Sigmoid colon (tissue), 6 donors: ENCODE measurements at regions not wholly inside any gene's neighbourhood (a gene's known extent, or its start where the extent isn't known, plus 50 kb on each side); places are given as distances from the start of the nearest gene placed in this dataset.
"Not testable (repeated sequence)": the region's sequence is repeated elsewhere in the genome, so short reads cannot be mapped to it uniquely, and the experiment has no call there.

Experiments used
- DNase-seq: peaks from one replicate; pipeline ENCODE4 v3.0.0-alpha.2; 2019
- H3K27ac ChIP-seq, 4 donors: fragments of 200-600 bp; sonication (generic); one replicate each; pipeline ENCODE4 v1.5.1; 2016 to 2019; ENCODE audit warnings: mild to moderate bottlenecking in 1 of 4
- H3K27me3 ChIP-seq, 3 donors: fragments of 200-600 bp; sonication (generic); one replicate each; pipeline ENCODE4 v1.5.1; 2019; ENCODE audit warnings: mild to moderate bottlenecking in 1 of 3
- H3K36me3 ChIP-seq, 4 donors: fragments of 200-600 bp; sonication (generic); one replicate each; pipeline ENCODE4 v1.5.1; 2016 to 2019
- H3K4me1 ChIP-seq, 4 donors: fragments of 200-600 bp; sonication (generic); one replicate each; pipeline ENCODE4 v1.5.1; 2017 to 2019
- H3K4me3 ChIP-seq, 4 donors: fragments of 200-600 bp; sonication (generic); one replicate each; pipeline ENCODE4 v1.5.1; 2017 to 2019; ENCODE audit warnings: mild to moderate bottlenecking in 2 of 4, moderate library complexity in 1 of 4
- H3K9me3 ChIP-seq, 4 donors: fragments of 200-600 bp in 3 of 4; sonication (generic) in 3 of 4; one replicate each; pipeline versions ENCODE4 v1.5.1 to v1.6.1; 2013 to 2019
- CTCF ChIP-seq, 4 experiments: fragments of 450-650 bp in 3 of 4; fragments of 200-600 bp in 1 of 4; IDR thresholded peaks; one replicate each; pipeline ENCODE4 v1.5.1; 2016 to 2019; ENCODE audit warnings: antibody characterized with exemption in 4 of 4, mild to moderate bottlenecking in 3 of 4, moderate library complexity in 2 of 4
- EP300 ChIP-seq, 4 donors: sonication (generic); formaldehyde crosslinking; IDR thresholded peaks; one replicate each; pipeline ENCODE4 v1.6.1; 2017; ENCODE audit warnings: antibody characterized with exemption in 4 of 4
- POLR2A ChIP-seq, 2 donors: fragments of 450-650 bp; IDR thresholded peaks; one replicate each; pipeline ENCODE4 v1.6.1; 2016; ENCODE audit warnings: antibody characterized with exemption in 2 of 2, mild to moderate bottlenecking in 2 of 2, moderate library complexity in 2 of 2
- POLR2AphosphoS5 ChIP-seq, 4 donors: sonication (generic); formaldehyde crosslinking; IDR thresholded peaks; one replicate each; pipeline ENCODE4 v1.6.1; 2017; ENCODE audit warnings: antibody characterized with exemption in 4 of 4
- whole genome bisulfite sequencing, 2 donors: extraction: QIAGEN DNeasy Blood & Tissue Kit; methylation state at CpG; one replicate each; pipeline ENCODE4 v1.1.7; 2013; 5-methylcytosine and 5-hydroxymethylcytosine counted together
- intact Hi-C: fragments of 100-400 bp; cut with DNase I; formaldehyde crosslinking; loops from one replicate; pipeline ENCODE4 v1.15.1; 2023
- donor health status: healthy with polysubstance abuse.
- donor health status: healthy.

- TF ChIP-seq POLR2A (IDR thresholded peaks at IDR 0.05) (no peak), EP300 (IDR thresholded peaks at IDR 0.05) (no peak), CTCF (IDR thresholded peaks at IDR 0.05) (no peak), POLR2AphosphoS5 (IDR thresholded peaks at IDR 0.05) (no peak)
- Histone ChIP-seq H3K27ac (no peak overlapping the region), H3K4me3 (no peak overlapping the region), H3K4me1 (no peaks in the 10 kb centered on the region), H3K36me3 (no peaks in the 10 kb centered on the region), H3K9me3 (no peaks in the 10 kb centered on the region), H3K27me3 (no peaks in the 10 kb centered on the region)
- DNase-seq, result no peak
- intact Hi-C loops, result no loop called here
These were observed 403.7 kb downstream of the CNTN3 start for GRCh38 chr3:74210739-74211138.

GRCh38 chr3:74200952-74201351, 413.5 kb downstream of the CNTN3 start:
- H3K27me3 ChIP-seq, result no peaks in the 10 kb centered on the region
- H3K27ac ChIP-seq, result no peak overlapping the region
- TF ChIP-seq EP300 (IDR thresholded peaks at IDR 0.05), result no peak
- TF ChIP-seq POLR2AphosphoS5 (IDR thresholded peaks at IDR 0.05), result no peak
- TF ChIP-seq CTCF (IDR thresholded peaks at IDR 0.05), result no peak
- TF ChIP-seq POLR2A (IDR thresholded peaks at IDR 0.05), result no peak
- WGBS, 2 donors, result 79 to 80% methylated on average over 2 of the region's 2 CpGs
- no peaks in the 10 kb centered on the region for H3K4me1 ChIP-seq
- peaks cover 0 to 4% (median 0%) of the 10 kb centered on the region in 4 donors for H3K9me3 ChIP-seq
- no peak overlapping the region for H3K4me3 ChIP-seq
- intact Hi-C loops, result no loop called here
- DNase-seq, result no peak
- H3K36me3 ChIP-seq, result no peaks in the 10 kb centered on the region

- H3K27ac ChIP-seq, H3K4me3 ChIP-seq, H3K9me3 ChIP-seq, intact Hi-C loops, H3K36me3 ChIP-seq, H3K27me3 ChIP-seq, DNase-seq, H3K4me1 ChIP-seq: not testable (repeated sequence)
- 94 to 99% methylated on average over 5 of the region's 5 CpGs for WGBS, 2 donors
These were observed 435.8 kb downstream of the CNTN3 start for GRCh38 chr3:74178664-74179063.

GRCh38 chr3:74173090-74173489, 441.4 kb downstream of the CNTN3 start:
- H3K9me3 ChIP-seq, result no peaks in the 10 kb centered on the region
- no peaks in the 10 kb centered on the region for H3K36me3 ChIP-seq
- no peak overlapping the region for H3K4me3 ChIP-seq
- H3K27me3 ChIP-seq, result no peaks in the 10 kb centered on the region
- TF ChIP-seq EP300 (IDR thresholded peaks at IDR 0.05) (no peak), CTCF (IDR thresholded peaks at IDR 0.05) (no peak), POLR2AphosphoS5 (IDR thresholded peaks at IDR 0.05) (no peak), POLR2A (IDR thresholded peaks at IDR 0.05) (no peak)
- H3K4me1 ChIP-seq, result no peaks in the 10 kb centered on the region
- 16 to 45% methylated on average over 2 of the region's 2 CpGs for WGBS, 2 donors
- DNase-seq, result no peak
- intact Hi-C loops, result no loop called here
- no peak overlapping the region for H3K27ac ChIP-seq

GRCh38 chr3:74167926-74168325, 446.5 kb downstream of the CNTN3 start:
- Histone ChIP-seq H3K9me3 (no peaks in the 10 kb centered on the region), H3K27me3 (no peaks in the 10 kb centered on the region), H3K4me3 (no peak overlapping the region), H3K27ac (no peak overlapping the region), H3K4me1 (no peaks in the 10 kb centered on the region), H3K36me3 (no peaks in the 10 kb centered on the region)
- WGBS, 2 donors, result 72 to 84% methylated on average over 1 of the region's 1 CpG
- no peak for DNase-seq
- TF ChIP-seq CTCF (IDR thresholded peaks at IDR 0.05) (no peak), POLR2AphosphoS5 (IDR thresholded peaks at IDR 0.05) (no peak), EP300 (IDR thresholded peaks at IDR 0.05) (no peak), POLR2A (IDR thresholded peaks at IDR 0.05) (no peak)
- intact Hi-C loops, result no loop called here
